ENCODE measurements at regions not wholly inside any gene's neighbourhood (a gene's known extent, or its start where the extent isn't known, plus 50 kb on each side); places are given as distances from the start of the nearest gene placed in this dataset.

GRCh38 chr9:16121168-16121567, 568.3 kb downstream of the CCDC171 start:
- Histone ChIP-seq H3K4me3 (replicated peaks in 1 of 2; ENCODE audit: low read depth in 1 of 2, low read length in 2 of 2) (no peak overlapping the region), H3K9me3 (ENCODE audit: control insufficient read depth in 1 of 2, insufficient read depth in 1 of 2, low read depth in 1 of 2, low read length in 2 of 2) (no peaks in the 10 kb centered on the region), H3K79me2 (ENCODE audit: insufficient read depth, low read length) (no peaks in the 10 kb centered on the region), H3K4me1 (ENCODE audit: control insufficient read depth in 1 of 2, insufficient read depth in 2 of 2, low read length in 2 of 2) (no peaks in the 10 kb centered on the region), H2AFZ (ENCODE audit: low read depth, low read length, poor library complexity, severe bottlenecking) (no peak overlapping the region), H3K36me3 (ENCODE audit: control insufficient read depth in 1 of 2, insufficient read depth in 2 of 2, low read length in 2 of 2) (no peaks in the 10 kb centered on the region), H3K9ac (ENCODE audit: low read length) (no peak overlapping the region), H3K27me3 (ENCODE audit: insufficient read depth, low read length) (no peaks in the 10 kb centered on the region), H3K9me2 (ENCODE audit: insufficient read depth) (no peaks in the 10 kb centered on the region), H3K4me2 (ENCODE audit: low read length) (no peak overlapping the region), H4K20me1 (ENCODE audit: insufficient read depth) (no peaks in the 10 kb centered on the region), H3K27ac (ENCODE audit: low read depth, low read length) (no peak overlapping the region)
- intact Hi-C loops (cut with micrococcal nuclease), result no loop called here
- POLR2A ChIA-PET, result no interaction called here
- BruUV-seq (replicated peaks), result no TSS peak
- DNase-seq (ENCODE audit: low read depth, low spot score) (no peak), ATAC-seq (no peak)
- TF ChIP-seq SP1 (IDR thresholded peaks at IDR 0.05; ENCODE audit: low read depth), result no peak
- TF ChIP-seq, protein P1, sequence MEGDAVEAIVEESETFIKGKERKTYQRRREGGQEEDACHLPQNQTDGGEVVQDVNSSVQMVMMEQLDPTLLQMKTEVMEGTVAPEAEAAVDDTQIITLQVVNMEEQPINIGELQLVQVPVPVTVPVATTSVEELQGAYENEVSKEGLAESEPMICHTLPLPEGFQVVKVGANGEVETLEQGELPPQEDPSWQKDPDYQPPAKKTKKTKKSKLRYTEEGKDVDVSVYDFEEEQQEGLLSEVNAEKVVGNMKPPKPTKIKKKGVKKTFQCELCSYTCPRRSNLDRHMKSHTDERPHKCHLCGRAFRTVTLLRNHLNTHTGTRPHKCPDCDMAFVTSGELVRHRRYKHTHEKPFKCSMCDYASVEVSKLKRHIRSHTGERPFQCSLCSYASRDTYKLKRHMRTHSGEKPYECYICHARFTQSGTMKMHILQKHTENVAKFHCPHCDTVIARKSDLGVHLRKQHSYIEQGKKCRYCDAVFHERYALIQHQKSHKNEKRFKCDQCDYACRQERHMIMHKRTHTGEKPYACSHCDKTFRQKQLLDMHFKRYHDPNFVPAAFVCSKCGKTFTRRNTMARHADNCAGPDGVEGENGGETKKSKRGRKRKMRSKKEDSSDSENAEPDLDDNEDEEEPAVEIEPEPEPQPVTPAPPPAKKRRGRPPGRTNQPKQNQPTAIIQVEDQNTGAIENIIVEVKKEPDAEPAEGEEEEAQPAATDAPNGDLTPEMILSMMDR (IDR thresholded peaks at IDR 0.05 in 2 of 3, conservative IDR thresholded peaks at IDR 0.05 in 1 of 3; ENCODE audit: borderline replicate concordance in 1 of 3, insufficient read depth in 1 of 3, low read depth in 2 of 3, low read length in 2 of 3), result no peak
- no peak for TF ChIP-seq ZNF274 (IDR thresholded peaks at IDR 0.05; ENCODE audit: low read depth, low read length)
- TF ChIP-seq, protein P2, sequence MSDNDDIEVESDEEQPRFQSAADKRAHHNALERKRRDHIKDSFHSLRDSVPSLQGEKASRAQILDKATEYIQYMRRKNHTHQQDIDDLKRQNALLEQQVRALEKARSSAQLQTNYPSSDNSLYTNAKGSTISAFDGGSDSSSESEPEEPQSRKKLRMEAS (IDR thresholded peaks at IDR 0.05), result no peak
- TF ChIP-seq FOSL1 (IDR thresholded peaks at IDR 0.05; ENCODE audit: low read depth), result no peak
- no peak for TF ChIP-seq SIN3A (IDR thresholded peaks at IDR 0.05; ENCODE audit: low read depth)
- RAD21 ChIA-PET (ENCODE audit: low non-redundant PET in 1 of 2, low total read pairs in 2 of 2, uncharacterized antibody in 2 of 2, unreplicated experiment in 2 of 2), result no interaction called here
- CTCF ChIA-PET, result no interaction called here

GRCh38 chr9:16121601-16122286, 568.9 kb downstream of the CCDC171 start:
- H3K4me3 ChIP-seq (replicated peaks in 1 of 2; ENCODE audit: low read depth in 1 of 2, low read length in 2 of 2), result no peak overlapping the region
- CTCF ChIA-PET, result no interaction called here
- H3K4me1 ChIP-seq (ENCODE audit: control insufficient read depth in 1 of 2, insufficient read depth in 2 of 2, low read length in 2 of 2), result no peaks in the 10 kb centered on the region
- H3K27me3 ChIP-seq (ENCODE audit: insufficient read depth, low read length), result no peaks in the 10 kb centered on the region
- POLR2A ChIA-PET, result no interaction called here
- intact Hi-C loops (cut with micrococcal nuclease), result no loop called here
- no peak overlapping the region for H3K27ac ChIP-seq (ENCODE audit: low read depth, low read length)
- H3K9me3 ChIP-seq (ENCODE audit: control insufficient read depth in 1 of 2, insufficient read depth in 1 of 2, low read depth in 1 of 2, low read length in 2 of 2), result no peaks in the 10 kb centered on the region
- RAD21 ChIA-PET (ENCODE audit: low non-redundant PET in 1 of 2, low total read pairs in 2 of 2, uncharacterized antibody in 2 of 2, unreplicated experiment in 2 of 2), result no interaction called here
- no TSS peak for BruUV-seq (replicated peaks)
- TF ChIP-seq CBX3 (IDR thresholded peaks at IDR 0.05; ENCODE audit: low read depth) (no peak), FOSL1 (IDR thresholded peaks at IDR 0.05; ENCODE audit: low read depth) (no peak)
- H3K36me3 ChIP-seq (ENCODE audit: control insufficient read depth in 1 of 2, insufficient read depth in 2 of 2, low read length in 2 of 2), result no peaks in the 10 kb centered on the region
- no peak overlapping the region for H3K9ac ChIP-seq (ENCODE audit: low read length)
- H3K79me2 ChIP-seq (ENCODE audit: insufficient read depth, low read length), result no peaks in the 10 kb centered on the region
- no peaks in the 10 kb centered on the region for H4K20me1 ChIP-seq (ENCODE audit: insufficient read depth)
- no peaks in the 10 kb centered on the region for H3K9me2 ChIP-seq (ENCODE audit: insufficient read depth)
- DNase-seq (ENCODE audit: low read depth, low spot score), result no peak
- H3K4me2 ChIP-seq (ENCODE audit: low read length), result no peak overlapping the region
- H2AFZ ChIP-seq (ENCODE audit: low read depth, low read length, poor library complexity, severe bottlenecking), result no peak overlapping the region
- no peak for ATAC-seq
